ENCODE measurements at regions not wholly inside any gene's neighbourhood (a gene's known extent, or its start where the extent isn't known, plus 50 kb on each side); places are given as distances from the start of the nearest gene placed in this dataset.
"Not testable (repeated sequence)": the region's sequence is repeated elsewhere in the genome, so short reads cannot be mapped to it uniquely, and the experiment has no call there.

DNA sequence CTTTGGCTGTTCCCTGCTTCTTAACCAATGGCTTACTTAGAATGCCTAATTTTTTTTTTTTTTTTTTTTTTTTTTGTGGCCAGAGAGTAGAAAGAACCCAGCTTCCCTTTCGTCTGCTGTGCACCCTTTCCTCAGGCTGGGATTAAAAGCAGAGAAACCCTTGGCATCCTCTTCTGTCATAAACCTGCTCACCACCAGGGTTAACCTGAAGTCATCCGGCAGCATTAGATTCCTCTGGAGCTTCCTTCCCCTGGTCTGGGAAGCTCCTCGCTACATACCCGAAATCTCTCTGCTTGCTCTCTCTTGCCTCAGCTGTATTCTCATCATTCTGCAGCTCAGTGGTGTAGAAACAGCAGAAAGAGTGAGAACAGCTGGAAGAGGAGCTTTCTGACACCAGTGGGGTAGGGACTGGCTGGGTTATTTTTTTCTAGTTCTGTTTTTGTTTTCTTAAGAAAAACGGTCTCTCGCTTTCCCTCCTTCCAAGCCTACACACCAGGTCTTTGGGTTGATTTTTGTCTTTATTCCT is 339.0 kb upstream of the MEIS1 start:
- H3K27ac ChIP-seq (ENCODE audit: low read depth in 2 of 2, low read length in 1 of 2), result no peak overlapping the region
- no peak overlapping the region for H3K9ac ChIP-seq
- no peaks in the 10 kb centered on the region for H3K79me2 ChIP-seq (ENCODE audit: insufficient read depth)
- no peaks in the 10 kb centered on the region for H4K20me1 ChIP-seq (ENCODE audit: insufficient read depth)
- no peaks in the 10 kb centered on the region for H3K36me3 ChIP-seq (replicated peaks in 1 of 2; ENCODE audit: control insufficient read depth in 1 of 2, insufficient read depth in 2 of 2, low read length in 1 of 2)
- no peaks in the 10 kb centered on the region for H3K9me2 ChIP-seq
- ChIA-PET POLR2A (no interaction called here), CTCF (interaction anchor here (1.1 kb wide), 1 partner anchor 14 kb away, joined by 3 read pairs; no protein-coding TSS in a partner anchor)
- H3K4me1 ChIP-seq (ENCODE audit: control insufficient read depth in 1 of 2, insufficient read depth in 2 of 2, low read depth in 1 of 2, low read length in 1 of 2), result no peaks in the 10 kb centered on the region
- no peaks in the 10 kb centered on the region for H3K9me3 ChIP-seq
- TF ChIP-seq, protein P1, sequence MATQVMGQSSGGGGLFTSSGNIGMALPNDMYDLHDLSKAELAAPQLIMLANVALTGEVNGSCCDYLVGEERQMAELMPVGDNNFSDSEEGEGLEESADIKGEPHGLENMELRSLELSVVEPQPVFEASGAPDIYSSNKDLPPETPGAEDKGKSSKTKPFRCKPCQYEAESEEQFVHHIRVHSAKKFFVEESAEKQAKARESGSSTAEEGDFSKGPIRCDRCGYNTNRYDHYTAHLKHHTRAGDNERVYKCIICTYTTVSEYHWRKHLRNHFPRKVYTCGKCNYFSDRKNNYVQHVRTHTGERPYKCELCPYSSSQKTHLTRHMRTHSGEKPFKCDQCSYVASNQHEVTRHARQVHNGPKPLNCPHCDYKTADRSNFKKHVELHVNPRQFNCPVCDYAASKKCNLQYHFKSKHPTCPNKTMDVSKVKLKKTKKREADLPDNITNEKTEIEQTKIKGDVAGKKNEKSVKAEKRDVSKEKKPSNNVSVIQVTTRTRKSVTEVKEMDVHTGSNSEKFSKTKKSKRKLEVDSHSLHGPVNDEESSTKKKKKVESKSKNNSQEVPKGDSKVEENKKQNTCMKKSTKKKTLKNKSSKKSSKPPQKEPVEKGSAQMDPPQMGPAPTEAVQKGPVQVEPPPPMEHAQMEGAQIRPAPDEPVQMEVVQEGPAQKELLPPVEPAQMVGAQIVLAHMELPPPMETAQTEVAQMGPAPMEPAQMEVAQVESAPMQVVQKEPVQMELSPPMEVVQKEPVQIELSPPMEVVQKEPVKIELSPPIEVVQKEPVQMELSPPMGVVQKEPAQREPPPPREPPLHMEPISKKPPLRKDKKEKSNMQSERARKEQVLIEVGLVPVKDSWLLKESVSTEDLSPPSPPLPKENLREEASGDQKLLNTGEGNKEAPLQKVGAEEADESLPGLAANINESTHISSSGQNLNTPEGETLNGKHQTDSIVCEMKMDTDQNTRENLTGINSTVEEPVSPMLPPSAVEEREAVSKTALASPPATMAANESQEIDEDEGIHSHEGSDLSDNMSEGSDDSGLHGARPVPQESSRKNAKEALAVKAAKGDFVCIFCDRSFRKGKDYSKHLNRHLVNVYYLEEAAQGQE (IDR thresholded peaks at IDR 0.05; ENCODE audit: low read depth, low read length), result no peak
- TF ChIP-seq RXRA (IDR thresholded peaks at IDR 0.05; ENCODE audit: borderline replicate concordance, low read depth) (no peak), RFX5 (IDR thresholded peaks at IDR 0.05; ENCODE audit: low read length) (no peak), NRF1 (IDR thresholded peaks at IDR 0.05; ENCODE audit: low read depth, low read length) (no peak), GABPA (IDR thresholded peaks at IDR 0.05; ENCODE audit: low read depth) (no peak), MEF2A (IDR thresholded peaks at IDR 0.05; ENCODE audit: borderline replicate concordance, low read depth) (no peak), YY1 (IDR thresholded peaks at IDR 0.05; ENCODE audit: low read depth) (no peak), RAD21 (IDR thresholded peaks at IDR 0.05; ENCODE audit: low read length) (no peak), NFIC (IDR thresholded peaks at IDR 0.05; ENCODE audit: borderline replicate concordance) (no peak), FOSL2 (IDR thresholded peaks at IDR 0.05; ENCODE audit: borderline replicate concordance, low read depth) (no peak)
- TF ChIP-seq, protein P2, sequence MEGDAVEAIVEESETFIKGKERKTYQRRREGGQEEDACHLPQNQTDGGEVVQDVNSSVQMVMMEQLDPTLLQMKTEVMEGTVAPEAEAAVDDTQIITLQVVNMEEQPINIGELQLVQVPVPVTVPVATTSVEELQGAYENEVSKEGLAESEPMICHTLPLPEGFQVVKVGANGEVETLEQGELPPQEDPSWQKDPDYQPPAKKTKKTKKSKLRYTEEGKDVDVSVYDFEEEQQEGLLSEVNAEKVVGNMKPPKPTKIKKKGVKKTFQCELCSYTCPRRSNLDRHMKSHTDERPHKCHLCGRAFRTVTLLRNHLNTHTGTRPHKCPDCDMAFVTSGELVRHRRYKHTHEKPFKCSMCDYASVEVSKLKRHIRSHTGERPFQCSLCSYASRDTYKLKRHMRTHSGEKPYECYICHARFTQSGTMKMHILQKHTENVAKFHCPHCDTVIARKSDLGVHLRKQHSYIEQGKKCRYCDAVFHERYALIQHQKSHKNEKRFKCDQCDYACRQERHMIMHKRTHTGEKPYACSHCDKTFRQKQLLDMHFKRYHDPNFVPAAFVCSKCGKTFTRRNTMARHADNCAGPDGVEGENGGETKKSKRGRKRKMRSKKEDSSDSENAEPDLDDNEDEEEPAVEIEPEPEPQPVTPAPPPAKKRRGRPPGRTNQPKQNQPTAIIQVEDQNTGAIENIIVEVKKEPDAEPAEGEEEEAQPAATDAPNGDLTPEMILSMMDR (IDR thresholded peaks at IDR 0.05), result no peak
- TF ChIP-seq, protein P3, sequence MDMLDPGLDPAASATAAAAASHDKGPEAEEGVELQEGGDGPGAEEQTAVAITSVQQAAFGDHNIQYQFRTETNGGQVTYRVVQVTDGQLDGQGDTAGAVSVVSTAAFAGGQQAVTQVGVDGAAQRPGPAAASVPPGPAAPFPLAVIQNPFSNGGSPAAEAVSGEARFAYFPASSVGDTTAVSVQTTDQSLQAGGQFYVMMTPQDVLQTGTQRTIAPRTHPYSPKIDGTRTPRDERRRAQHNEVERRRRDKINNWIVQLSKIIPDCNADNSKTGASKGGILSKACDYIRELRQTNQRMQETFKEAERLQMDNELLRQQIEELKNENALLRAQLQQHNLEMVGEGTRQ (IDR thresholded peaks at IDR 0.05; ENCODE audit: borderline replicate concordance, low read depth, low read length), result no peak
- TF ChIP-seq, protein P4, sequence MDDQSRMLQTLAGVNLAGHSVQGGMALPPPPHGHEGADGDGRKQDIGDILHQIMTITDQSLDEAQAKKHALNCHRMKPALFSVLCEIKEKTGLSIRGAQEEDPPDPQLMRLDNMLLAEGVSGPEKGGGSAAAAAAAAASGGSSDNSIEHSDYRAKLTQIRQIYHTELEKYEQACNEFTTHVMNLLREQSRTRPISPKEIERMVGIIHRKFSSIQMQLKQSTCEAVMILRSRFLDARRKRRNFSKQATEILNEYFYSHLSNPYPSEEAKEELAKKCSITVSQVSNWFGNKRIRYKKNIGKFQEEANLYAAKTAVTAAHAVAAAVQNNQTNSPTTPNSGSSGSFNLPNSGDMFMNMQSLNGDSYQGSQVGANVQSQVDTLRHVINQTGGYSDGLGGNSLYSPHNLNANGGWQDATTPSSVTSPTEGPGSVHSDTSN (IDR thresholded peaks at IDR 0.05), result no peak
- H3K4me3 ChIP-seq (ENCODE audit: low read depth in 2 of 2, low read length in 1 of 2), result no peak overlapping the region
- no peak for DNase-seq
- WGBS (ENCODE audit: low lambda C conversion rate), result 53% methylated on average over 6 of the region's 6 CpGs
- H3K4me2 ChIP-seq, result no peak overlapping the region
- no peaks in the 10 kb centered on the region for H3F3A ChIP-seq (replicated peaks; ENCODE audit: insufficient read depth)
- H2AFZ ChIP-seq (ENCODE audit: low read depth), result no peak overlapping the region
- H3K27me3 ChIP-seq (ENCODE audit: insufficient read depth), result no peaks in the 10 kb centered on the region

DNA sequence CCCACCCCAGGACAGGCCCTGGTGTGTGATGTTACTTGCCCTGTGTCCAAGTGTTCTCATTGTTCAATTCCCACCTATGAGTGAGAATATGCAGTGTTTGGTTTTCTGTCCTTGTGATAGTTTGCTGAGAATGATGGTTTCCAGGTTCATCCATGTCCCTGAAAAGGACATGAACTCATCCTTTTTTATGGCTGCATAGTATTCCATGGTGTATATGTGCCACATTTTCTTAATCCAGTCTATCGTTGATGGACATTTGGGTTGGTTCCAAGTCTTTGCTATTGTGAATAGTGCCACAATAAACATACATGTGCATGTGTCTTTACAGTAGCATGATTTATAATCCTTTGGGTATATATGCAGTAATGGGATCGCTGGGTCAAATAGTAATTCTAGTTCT is 340.2 kb upstream of the MEIS1 start:
- WGBS (ENCODE audit: low lambda C conversion rate), result 35% methylated on average over 2 of the region's 2 CpGs
- H3K79me2 ChIP-seq (ENCODE audit: insufficient read depth); H4K20me1 ChIP-seq (ENCODE audit: insufficient read depth); H3K36me3 ChIP-seq (replicated peaks in 1 of 2; ENCODE audit: control insufficient read depth in 1 of 2, insufficient read depth in 2 of 2, low read length in 1 of 2); H3K4me1 ChIP-seq (ENCODE audit: control insufficient read depth in 1 of 2, insufficient read depth in 2 of 2, low read depth in 1 of 2, low read length in 1 of 2); H3K4me3 ChIP-seq (ENCODE audit: low read depth in 2 of 2, low read length in 1 of 2); H2AFZ ChIP-seq (ENCODE audit: low read depth); H3K27me3 ChIP-seq (ENCODE audit: insufficient read depth); POLR2A ChIA-PET; H3K4me2 ChIP-seq; DNase-seq; H3K9me3 ChIP-seq; H3K9ac ChIP-seq; H3K9me2 ChIP-seq; H3F3A ChIP-seq (replicated peaks; ENCODE audit: insufficient read depth); H3K27ac ChIP-seq (ENCODE audit: low read depth in 2 of 2, low read length in 1 of 2): not testable (repeated sequence)
- CTCF ChIA-PET, result interaction anchor here (1.1 kb wide), 1 partner anchor 15 kb away, joined by 3 read pairs; no protein-coding TSS in a partner anchor
